ENCODE measurements at regions not wholly inside any gene's neighbourhood (a gene's known extent, or its start where the extent isn't known, plus 50 kb on each side); places are given as distances from the start of the nearest gene placed in this dataset.
A peak's percentile ranks its signal among the peaks of the same experiment; 100 is the strongest.

DNA sequence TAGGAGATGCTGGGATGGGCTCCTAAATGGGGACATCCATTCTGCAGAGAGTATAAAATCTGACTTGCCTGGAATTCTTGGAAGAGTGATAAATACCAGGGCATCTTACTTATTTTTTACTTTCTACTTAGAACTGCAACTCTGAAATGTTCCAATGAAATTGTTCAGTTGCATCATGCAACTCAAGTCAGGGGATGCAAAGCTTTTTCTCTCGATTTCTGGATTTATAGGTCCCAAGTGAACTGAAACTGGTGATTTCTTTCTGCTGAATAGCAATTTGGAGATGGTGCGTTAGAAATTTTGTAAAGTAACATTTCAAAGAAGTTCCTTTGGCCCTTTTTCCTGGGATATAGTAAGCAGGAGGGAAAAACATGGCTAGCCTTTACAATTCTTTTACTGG lies 238.4 kb upstream of the CD180 start:
- H3K27ac ChIP-seq: no peak overlapping the region
- no peaks in the 10 kb centered on the region for H3K9me3 ChIP-seq
- no peaks in the 10 kb centered on the region for H3K36me3 ChIP-seq
- TF ChIP-seq POLR2AphosphoS5 (IDR thresholded peaks at IDR 0.05; ENCODE audit: insufficient read depth in 1 of 2, low read depth in 1 of 2) (peak in 1 of 2 donors; percentile 20), POLR2A (IDR thresholded peaks at IDR 0.05) (no peak)
- TF ChIP-seq, protein P1, sequence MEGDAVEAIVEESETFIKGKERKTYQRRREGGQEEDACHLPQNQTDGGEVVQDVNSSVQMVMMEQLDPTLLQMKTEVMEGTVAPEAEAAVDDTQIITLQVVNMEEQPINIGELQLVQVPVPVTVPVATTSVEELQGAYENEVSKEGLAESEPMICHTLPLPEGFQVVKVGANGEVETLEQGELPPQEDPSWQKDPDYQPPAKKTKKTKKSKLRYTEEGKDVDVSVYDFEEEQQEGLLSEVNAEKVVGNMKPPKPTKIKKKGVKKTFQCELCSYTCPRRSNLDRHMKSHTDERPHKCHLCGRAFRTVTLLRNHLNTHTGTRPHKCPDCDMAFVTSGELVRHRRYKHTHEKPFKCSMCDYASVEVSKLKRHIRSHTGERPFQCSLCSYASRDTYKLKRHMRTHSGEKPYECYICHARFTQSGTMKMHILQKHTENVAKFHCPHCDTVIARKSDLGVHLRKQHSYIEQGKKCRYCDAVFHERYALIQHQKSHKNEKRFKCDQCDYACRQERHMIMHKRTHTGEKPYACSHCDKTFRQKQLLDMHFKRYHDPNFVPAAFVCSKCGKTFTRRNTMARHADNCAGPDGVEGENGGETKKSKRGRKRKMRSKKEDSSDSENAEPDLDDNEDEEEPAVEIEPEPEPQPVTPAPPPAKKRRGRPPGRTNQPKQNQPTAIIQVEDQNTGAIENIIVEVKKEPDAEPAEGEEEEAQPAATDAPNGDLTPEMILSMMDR (IDR thresholded peaks at IDR 0.05): no peak
- peaks cover 11% of the 10 kb centered on the region for H3K4me1 ChIP-seq
- DNase-seq (ENCODE audit: extremely low spot score in 2 of 2): no peak
- intact Hi-C loops (cut with DNase I): no loop called here
- H3K27me3 ChIP-seq: no peaks in the 10 kb centered on the region
- H3K4me3 ChIP-seq: no peak overlapping the region

- no peak for DNase-seq (ENCODE audit: extremely low spot score in 2 of 2)
Measured at GRCh38 chr5:67434466-67434865, 237.9 kb upstream of the CD180 start.

DNA sequence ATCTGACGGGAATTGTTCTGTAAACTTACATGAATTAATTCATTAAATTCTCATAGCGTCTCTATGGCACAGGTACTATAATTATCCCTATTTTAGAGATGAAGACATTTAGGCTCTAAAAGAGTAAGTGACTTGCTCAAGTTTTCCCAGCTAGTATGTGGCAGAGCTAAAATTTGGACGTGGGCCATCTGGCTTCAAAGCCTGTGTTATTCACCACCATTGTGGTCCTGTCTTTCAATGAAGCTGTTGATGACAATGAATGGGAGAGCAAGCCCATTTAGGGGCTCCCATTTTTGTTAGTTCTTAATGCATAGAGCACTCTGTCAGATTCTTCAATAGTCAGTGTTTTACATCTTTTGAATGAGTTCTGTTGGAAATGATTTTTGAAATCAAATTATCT lies 236.0 kb upstream of the CD180 start:
- Histone ChIP-seq H3K27me3 (no peaks in the 10 kb centered on the region), H3K4me3 (no peak overlapping the region), H3K36me3 (no peaks in the 10 kb centered on the region), H3K9me3 (no peaks in the 10 kb centered on the region), H3K27ac (no peak overlapping the region), H3K4me1 (peaks cover 11% of the 10 kb centered on the region)
- intact Hi-C loops (cut with DNase I): no loop called here
- TF ChIP-seq POLR2A (IDR thresholded peaks at IDR 0.05) (no peak), POLR2AphosphoS5 (IDR thresholded peaks at IDR 0.05; ENCODE audit: insufficient read depth in 1 of 2, low read depth in 1 of 2) (no peak)
- TF ChIP-seq, protein P1 (IDR thresholded peaks at IDR 0.05): no peak
- no peak for DNase-seq (ENCODE audit: extremely low spot score in 2 of 2)

More at GRCh38 chr5:67434466-67434865, 237.9 kb upstream of the CD180 start:
- Histone ChIP-seq H3K4me3 (no peak overlapping the region), H3K36me3 (no peaks in the 10 kb centered on the region), H3K27me3 (no peaks in the 10 kb centered on the region), H3K4me1 (peaks cover 11% of the 10 kb centered on the region), H3K9me3 (no peaks in the 10 kb centered on the region), H3K27ac (no peak overlapping the region)
- TF ChIP-seq POLR2AphosphoS5 (IDR thresholded peaks at IDR 0.05; ENCODE audit: insufficient read depth in 1 of 2, low read depth in 1 of 2) (no peak), POLR2A (IDR thresholded peaks at IDR 0.05) (no peak)
- TF ChIP-seq, protein P1 (IDR thresholded peaks at IDR 0.05): no peak
- intact Hi-C loops (cut with DNase I): no loop called here

DNA sequence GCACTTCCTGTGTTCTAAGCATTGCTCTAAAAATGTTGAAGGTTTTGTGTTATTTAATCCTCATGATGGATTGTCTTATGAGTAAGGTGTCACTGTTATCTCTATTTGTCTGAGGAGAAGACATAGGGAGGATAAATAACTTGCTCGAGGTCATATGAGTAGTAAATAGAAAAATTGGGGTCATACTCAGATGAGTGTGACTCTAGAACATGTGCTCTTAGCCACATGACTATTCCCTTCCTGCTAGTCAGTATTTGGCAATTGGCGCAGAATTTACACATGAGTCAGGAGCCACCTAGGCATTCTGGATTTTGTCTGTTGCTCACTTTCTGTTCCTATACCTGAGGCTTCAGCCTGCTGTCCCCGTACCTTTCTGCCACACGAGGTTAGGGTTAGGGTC lies 234.6 kb upstream of the CD180 start:
- Histone ChIP-seq H3K27me3 (no peaks in the 10 kb centered on the region), H3K4me1 (peaks cover 11% of the 10 kb centered on the region), H3K27ac (no peak overlapping the region), H3K4me3 (no peak overlapping the region), H3K9me3 (no peaks in the 10 kb centered on the region), H3K36me3 (no peaks in the 10 kb centered on the region)
- TF ChIP-seq POLR2A (IDR thresholded peaks at IDR 0.05) (no peak), POLR2AphosphoS5 (IDR thresholded peaks at IDR 0.05; ENCODE audit: insufficient read depth in 1 of 2, low read depth in 1 of 2) (no peak)
- TF ChIP-seq, protein P1 (IDR thresholded peaks at IDR 0.05): no peak
- no peak for DNase-seq (ENCODE audit: extremely low spot score in 2 of 2)
- intact Hi-C loops (cut with DNase I): no loop called here

DNA sequence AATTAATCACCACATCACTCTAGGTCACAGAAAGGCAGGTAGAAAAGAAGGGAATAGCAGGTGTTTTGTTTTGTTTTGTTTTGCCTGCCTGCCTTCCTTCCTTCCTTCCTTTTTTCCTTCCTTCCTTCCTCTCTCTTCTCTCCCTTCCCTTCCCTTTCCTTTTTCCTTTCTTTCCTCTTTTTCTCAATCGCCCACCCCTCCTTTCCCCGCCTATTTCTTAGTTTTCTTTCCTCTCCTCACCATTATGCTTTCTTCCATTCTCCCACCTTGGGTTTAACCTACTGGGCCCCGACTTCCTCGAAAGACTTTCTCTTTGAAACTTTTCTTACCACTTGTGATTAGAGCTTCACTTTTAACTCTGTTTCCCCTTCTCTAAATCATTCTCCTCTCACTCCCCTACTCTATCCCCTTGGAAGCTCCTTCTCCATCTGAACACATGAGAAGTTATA lies 231.3 kb upstream of the CD180 start:
- intact Hi-C loops (cut with DNase I): no loop called here
- no peaks in the 10 kb centered on the region for H3K27me3 ChIP-seq
- H3K4me3 ChIP-seq: no peak overlapping the region
- DNase-seq (ENCODE audit: extremely low spot score in 2 of 2): no peak
- no peaks in the 10 kb centered on the region for H3K4me1 ChIP-seq
- H3K36me3 ChIP-seq: no peaks in the 10 kb centered on the region
- no peak overlapping the region for H3K27ac ChIP-seq
- TF ChIP-seq POLR2AphosphoS5 (IDR thresholded peaks at IDR 0.05; ENCODE audit: insufficient read depth in 1 of 2, low read depth in 1 of 2): no peak
- no peak for TF ChIP-seq POLR2A (IDR thresholded peaks at IDR 0.05)
- TF ChIP-seq, protein P1 (IDR thresholded peaks at IDR 0.05): no peak
- H3K9me3 ChIP-seq: no peaks in the 10 kb centered on the region

Measured in vagina (tissue), 2 donors.